NT2/D1 (cell line): ENCODE measurements at regions not wholly inside any gene's neighbourhood (a gene's known extent, or its start where the extent isn't known, plus 50 kb on each side); places are given as distances from the start of the nearest gene placed in this dataset.

ENCODE experiments used
- YY1 ChIP-seq: IDR thresholded peaks from 2 replicates; pipeline ENCODE4 v1.6.1; 2011; ENCODE audit not compliant: insufficient read length, insufficient read depth
- ZNF274 ChIP-seq: IDR thresholded peaks from 2 replicates; pipeline ENCODE4 v1.6.1; 2011; ENCODE audit warnings: mild to moderate bottlenecking, low read depth, low read length

DNA sequence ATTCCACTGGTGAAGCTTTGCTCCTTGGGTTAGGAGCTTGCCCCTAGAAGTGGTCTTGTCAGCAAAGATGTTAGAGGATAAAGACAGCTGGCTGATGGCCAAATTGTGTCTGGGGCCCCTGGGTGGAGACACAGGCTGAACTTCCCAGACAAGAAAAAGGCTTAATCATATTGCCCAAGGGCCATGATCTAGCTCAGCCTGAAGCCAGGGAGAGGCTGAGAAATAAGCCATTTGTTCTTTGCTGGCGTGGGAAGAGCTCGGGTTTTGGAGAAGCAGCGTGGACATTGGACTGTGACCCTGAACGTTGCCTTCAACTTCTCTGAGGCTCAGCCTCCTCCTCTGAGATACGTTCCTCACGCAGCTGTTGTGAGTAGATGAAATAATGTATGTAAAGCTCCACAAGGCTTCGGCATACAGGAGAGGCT is 153.0 kb downstream of the ZFP36L2 start:
- TF ChIP-seq ZNF274: no peak
- TF ChIP-seq YY1: no peak
